ENCODE measurements at regions not wholly inside any gene's neighbourhood (a gene's known extent, or its start where the extent isn't known, plus 50 kb on each side); places are given as distances from the start of the nearest gene placed in this dataset.

- Histone ChIP-seq H3K4me1 (ENCODE audit: control insufficient read depth in 5 of 5, insufficient read depth in 5 of 5, low read length in 5 of 5) (no peaks in the 10 kb centered on the region), H3K4me3 (ENCODE audit: low read depth in 1 of 5, low read length in 5 of 5) (no peak overlapping the region), H3K27ac (ENCODE audit: low read depth, low read length) (no peak overlapping the region), H3K9me3 (ENCODE audit: control insufficient read depth in 5 of 5, low read length in 5 of 5) (no peaks in the 10 kb centered on the region), H3K36me3 (ENCODE audit: control insufficient read depth in 5 of 5, insufficient read depth in 5 of 5, low read length in 5 of 5) (no peaks in the 10 kb centered on the region), H3K9ac (ENCODE audit: low read length in 5 of 5) (no peak overlapping the region), H3K27me3 (ENCODE audit: control insufficient read depth in 5 of 5, insufficient read depth in 4 of 5, low read length in 5 of 5) (peaks cover 0 to 2% (median 0%) of the 10 kb centered on the region in 5 donors)
Observed at GRCh38 chr9:87307848-87308247, 189.8 kb upstream of the DAPK1 start.

GRCh38 chr9:87309236-87309635, 188.4 kb upstream of the DAPK1 start:
- H3K4me3 ChIP-seq (ENCODE audit: low read depth in 1 of 5, low read length in 5 of 5) = no peak overlapping the region
- peaks cover 0 to 2% (median 0%) of the 10 kb centered on the region in 5 donors for H3K9me3 ChIP-seq (ENCODE audit: control insufficient read depth in 5 of 5, low read length in 5 of 5)
- H3K9ac ChIP-seq (ENCODE audit: low read length in 5 of 5) = no peak overlapping the region
- peaks cover 0 to 2% (median 0%) of the 10 kb centered on the region in 5 donors for H3K27me3 ChIP-seq (ENCODE audit: control insufficient read depth in 5 of 5, insufficient read depth in 4 of 5, low read length in 5 of 5)
- H3K27ac ChIP-seq (ENCODE audit: low read depth, low read length) = no peak overlapping the region
- no peaks in the 10 kb centered on the region for H3K4me1 ChIP-seq (ENCODE audit: control insufficient read depth in 5 of 5, insufficient read depth in 5 of 5, low read length in 5 of 5)
- H3K36me3 ChIP-seq (ENCODE audit: control insufficient read depth in 5 of 5, insufficient read depth in 5 of 5, low read length in 5 of 5) = no peaks in the 10 kb centered on the region

- no peak overlapping the region for H3K9ac ChIP-seq (ENCODE audit: low read length in 5 of 5)
- no peak overlapping the region for H3K4me3 ChIP-seq (ENCODE audit: low read depth in 1 of 5, low read length in 5 of 5)
- peaks cover 0 to 5% (median 4%) of the 10 kb centered on the region in 5 donors for H3K9me3 ChIP-seq (ENCODE audit: control insufficient read depth in 5 of 5, low read length in 5 of 5)
- no peaks in the 10 kb centered on the region for H3K4me1 ChIP-seq (ENCODE audit: control insufficient read depth in 5 of 5, insufficient read depth in 5 of 5, low read length in 5 of 5)
- H3K27me3 ChIP-seq (ENCODE audit: control insufficient read depth in 5 of 5, insufficient read depth in 4 of 5, low read length in 5 of 5) = peaks cover 0 to 2% (median 0%) of the 10 kb centered on the region in 5 donors
- no peaks in the 10 kb centered on the region for H3K36me3 ChIP-seq (ENCODE audit: control insufficient read depth in 5 of 5, insufficient read depth in 5 of 5, low read length in 5 of 5)
- no peak overlapping the region for H3K27ac ChIP-seq (ENCODE audit: low read depth, low read length)
Observed at GRCh38 chr9:87310827-87311523, 186.7 kb upstream of the DAPK1 start.

- Histone ChIP-seq H3K27ac (ENCODE audit: low read depth, low read length) (no peak overlapping the region), H3K9me3 (ENCODE audit: control insufficient read depth in 5 of 5, low read length in 5 of 5) (peaks cover 0 to 8% (median 7%) of the 10 kb centered on the region in 5 donors), H3K36me3 (ENCODE audit: control insufficient read depth in 5 of 5, insufficient read depth in 5 of 5, low read length in 5 of 5) (no peaks in the 10 kb centered on the region), H3K27me3 (ENCODE audit: control insufficient read depth in 5 of 5, insufficient read depth in 4 of 5, low read length in 5 of 5) (no peaks in the 10 kb centered on the region), H3K9ac (ENCODE audit: low read length in 5 of 5) (no peak overlapping the region), H3K4me3 (ENCODE audit: low read depth in 1 of 5, low read length in 5 of 5) (no peak overlapping the region), H3K4me1 (ENCODE audit: control insufficient read depth in 5 of 5, insufficient read depth in 5 of 5, low read length in 5 of 5) (no peaks in the 10 kb centered on the region)
Observed at GRCh38 chr9:87319656-87320055, 178.0 kb upstream of the DAPK1 start.

GRCh38 chr9:87320146-87320884, 177.4 kb upstream of the DAPK1 start:
- Histone ChIP-seq H3K36me3 (ENCODE audit: control insufficient read depth in 5 of 5, insufficient read depth in 5 of 5, low read length in 5 of 5) (no peaks in the 10 kb centered on the region), H3K4me1 (ENCODE audit: control insufficient read depth in 5 of 5, insufficient read depth in 5 of 5, low read length in 5 of 5) (no peaks in the 10 kb centered on the region), H3K27ac (ENCODE audit: low read depth, low read length) (no peak overlapping the region), H3K9me3 (ENCODE audit: control insufficient read depth in 5 of 5, low read length in 5 of 5) (peaks cover 0 to 8% (median 7%) of the 10 kb centered on the region in 5 donors), H3K27me3 (ENCODE audit: control insufficient read depth in 5 of 5, insufficient read depth in 4 of 5, low read length in 5 of 5) (no peaks in the 10 kb centered on the region), H3K9ac (ENCODE audit: low read length in 5 of 5) (no peak overlapping the region), H3K4me3 (ENCODE audit: low read depth in 1 of 5, low read length in 5 of 5) (no peak overlapping the region)

GRCh38 chr9:87322840-87323635, 174.6 kb upstream of the DAPK1 start:
- no peak overlapping the region for H3K9ac ChIP-seq (ENCODE audit: low read length in 5 of 5)
- H3K36me3 ChIP-seq (ENCODE audit: control insufficient read depth in 5 of 5, insufficient read depth in 5 of 5, low read length in 5 of 5) = no peaks in the 10 kb centered on the region
- no peaks in the 10 kb centered on the region for H3K4me1 ChIP-seq (ENCODE audit: control insufficient read depth in 5 of 5, insufficient read depth in 5 of 5, low read length in 5 of 5)
- no peaks in the 10 kb centered on the region for H3K9me3 ChIP-seq (ENCODE audit: control insufficient read depth in 5 of 5, low read length in 5 of 5)
- no peak overlapping the region for H3K4me3 ChIP-seq (ENCODE audit: low read depth in 1 of 5, low read length in 5 of 5)
- no peak overlapping the region for H3K27ac ChIP-seq (ENCODE audit: low read depth, low read length)
- H3K27me3 ChIP-seq (ENCODE audit: control insufficient read depth in 5 of 5, insufficient read depth in 4 of 5, low read length in 5 of 5) = no peaks in the 10 kb centered on the region

- no peak overlapping the region for H3K4me3 ChIP-seq (ENCODE audit: low read depth in 1 of 5, low read length in 5 of 5)
- H3K36me3 ChIP-seq (ENCODE audit: control insufficient read depth in 5 of 5, insufficient read depth in 5 of 5, low read length in 5 of 5) = no peaks in the 10 kb centered on the region
- H3K9ac ChIP-seq (ENCODE audit: low read length in 5 of 5) = no peak overlapping the region
- H3K9me3 ChIP-seq (ENCODE audit: control insufficient read depth in 5 of 5, low read length in 5 of 5) = no peaks in the 10 kb centered on the region
- no peak overlapping the region for H3K27ac ChIP-seq (ENCODE audit: low read depth, low read length)
- no peaks in the 10 kb centered on the region for H3K27me3 ChIP-seq (ENCODE audit: control insufficient read depth in 5 of 5, insufficient read depth in 4 of 5, low read length in 5 of 5)
- no peaks in the 10 kb centered on the region for H3K4me1 ChIP-seq (ENCODE audit: control insufficient read depth in 5 of 5, insufficient read depth in 5 of 5, low read length in 5 of 5)
Observed at GRCh38 chr9:87323928-87324327, 173.7 kb upstream of the DAPK1 start.

- Histone ChIP-seq H3K27ac (ENCODE audit: low read depth, low read length) (no peak overlapping the region), H3K9me3 (ENCODE audit: control insufficient read depth in 5 of 5, low read length in 5 of 5) (no peaks in the 10 kb centered on the region), H3K4me3 (ENCODE audit: low read depth in 1 of 5, low read length in 5 of 5) (no peak overlapping the region), H3K36me3 (ENCODE audit: control insufficient read depth in 5 of 5, insufficient read depth in 5 of 5, low read length in 5 of 5) (no peaks in the 10 kb centered on the region), H3K4me1 (ENCODE audit: control insufficient read depth in 5 of 5, insufficient read depth in 5 of 5, low read length in 5 of 5) (no peaks in the 10 kb centered on the region), H3K27me3 (ENCODE audit: control insufficient read depth in 5 of 5, insufficient read depth in 4 of 5, low read length in 5 of 5) (no peaks in the 10 kb centered on the region), H3K9ac (ENCODE audit: low read length in 5 of 5) (no peak overlapping the region)
Observed at GRCh38 chr9:87324613-87325194, 173.0 kb upstream of the DAPK1 start.

- Histone ChIP-seq H3K9ac (ENCODE audit: low read length in 5 of 5) (no peak overlapping the region), H3K4me1 (ENCODE audit: control insufficient read depth in 5 of 5, insufficient read depth in 5 of 5, low read length in 5 of 5) (no peaks in the 10 kb centered on the region)
Observed at GRCh38 chr9:87327575-87328125, 170.0 kb upstream of the DAPK1 start.

More at GRCh38 chr9:87327575-87328125, 170.0 kb upstream of the DAPK1 start:
- Histone ChIP-seq H3K36me3 (ENCODE audit: control insufficient read depth in 5 of 5, insufficient read depth in 5 of 5, low read length in 5 of 5) (no peaks in the 10 kb centered on the region), H3K9me3 (ENCODE audit: control insufficient read depth in 5 of 5, low read length in 5 of 5) (peaks cover 5 to 17% (median 14%) of the 10 kb centered on the region in 5 donors), H3K27me3 (ENCODE audit: control insufficient read depth in 5 of 5, insufficient read depth in 4 of 5, low read length in 5 of 5) (no peaks in the 10 kb centered on the region), H3K4me3 (ENCODE audit: low read depth in 1 of 5, low read length in 5 of 5) (no peak overlapping the region), H3K27ac (ENCODE audit: low read depth, low read length) (no peak overlapping the region)
